AG10803 (cell line): ENCODE measurements at regions not wholly inside any gene's neighbourhood (a gene's known extent, or its start where the extent isn't known, plus 50 kb on each side); places are given as distances from the start of the nearest gene placed in this dataset.

Source experiments
- DNase-seq: peaks from one replicate; pipeline ENCODE4 v3.0.0; 2010; ENCODE audit warnings: low read depth
- H3K4me3 ChIP-seq: 2 replicates; pipeline ENCODE4 v1.5.1; 2011; ENCODE audit warnings: mild to moderate bottlenecking, low read length, control low read depth
- CTCF ChIP-seq: conservative IDR thresholded peaks from 2 replicates; pipeline ENCODE4 v1.5.1; 2011; ENCODE audit warnings: mild to moderate bottlenecking, low read length, control low read depth, inconsistent platforms

DNA sequence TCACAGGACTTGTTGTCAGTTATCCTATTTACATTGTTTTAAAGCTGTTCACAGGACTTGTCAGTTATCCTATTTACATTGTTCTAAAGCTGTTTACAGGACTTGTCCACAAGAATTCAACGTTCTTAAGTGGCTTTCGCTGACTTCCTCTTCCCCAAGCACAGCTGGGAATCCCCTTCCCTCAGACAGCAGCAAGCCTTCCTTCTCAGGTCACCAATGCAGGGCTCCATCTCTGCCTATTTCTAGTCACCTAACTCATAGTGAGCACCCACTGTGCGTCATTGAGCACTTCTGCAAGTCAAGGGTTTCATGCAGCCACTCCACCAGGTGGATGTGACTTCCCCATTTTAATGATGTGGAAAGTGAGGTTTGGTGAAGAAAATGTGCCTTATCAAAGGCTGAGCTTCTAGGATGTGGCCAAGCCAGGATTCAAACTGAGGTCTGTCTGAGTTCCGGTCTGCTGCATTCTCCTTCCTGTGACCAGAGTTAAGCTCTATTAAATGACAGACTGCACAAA is 109.8 kb upstream of the ZNF462 start:
- no peak for TF ChIP-seq CTCF
- no peak for DNase-seq
- no peak overlapping the region for H3K4me3 ChIP-seq

GRCh38 chr9:106755736-106756135 is 107.2 kb upstream of the ZNF462 start:
- no peak overlapping the region for H3K4me3 ChIP-seq
- no peak for TF ChIP-seq CTCF
- DNase-seq: no peak

- TF ChIP-seq CTCF: no peak
- no peak for DNase-seq
- H3K4me3 ChIP-seq: no peak overlapping the region
Observed at GRCh38 chr9:106757514-106757913, 105.5 kb upstream of the ZNF462 start.

DNA sequence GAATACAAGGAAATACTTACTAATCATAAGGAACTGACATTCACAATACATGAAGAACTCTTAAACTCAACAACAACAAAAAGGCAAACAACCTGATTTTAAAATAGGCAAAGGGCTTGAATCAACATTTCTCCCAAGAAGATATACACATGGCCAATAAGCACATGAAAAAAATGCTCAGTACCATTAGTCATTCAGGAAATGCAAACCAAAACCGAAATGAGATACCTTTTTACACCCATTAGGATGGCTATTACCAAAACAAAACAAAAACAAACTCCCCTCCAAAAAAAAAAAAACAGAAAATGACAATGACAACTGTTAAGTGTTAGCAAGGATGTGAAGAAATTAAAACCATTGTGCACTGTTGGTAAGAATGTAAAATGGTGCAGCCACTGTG is 104.1 kb upstream of the ZNF462 start:
- no peak overlapping the region for H3K4me3 ChIP-seq
- no peak for DNase-seq
- no peak for TF ChIP-seq CTCF

- no peak overlapping the region for H3K4me3 ChIP-seq
- DNase-seq: no peak
- no peak for TF ChIP-seq CTCF
Observed at GRCh38 chr9:106761493-106761892, 101.5 kb upstream of the ZNF462 start.

DNA sequence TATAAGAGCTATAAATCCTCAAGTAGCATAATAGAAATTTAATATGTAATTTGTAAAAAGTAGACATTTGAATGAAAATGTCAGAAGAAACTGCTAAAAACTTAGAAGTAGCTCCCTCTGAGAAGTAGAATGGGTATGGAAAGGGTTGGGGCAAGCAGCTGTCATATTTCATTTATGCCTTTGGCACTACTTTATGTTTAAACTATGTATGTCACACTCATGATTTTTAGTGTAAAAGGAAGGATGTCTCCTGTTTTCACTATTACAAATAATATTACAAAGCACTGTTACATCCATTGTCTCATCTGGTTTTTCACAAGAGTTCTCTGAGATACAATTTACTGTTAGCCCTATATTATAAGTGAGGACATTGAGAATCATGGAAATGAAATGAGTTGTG is 96.3 kb upstream of the ZNF462 start:
- TF ChIP-seq CTCF: no peak
- no peak for DNase-seq
- H3K4me3 ChIP-seq: no peak overlapping the region

DNA sequence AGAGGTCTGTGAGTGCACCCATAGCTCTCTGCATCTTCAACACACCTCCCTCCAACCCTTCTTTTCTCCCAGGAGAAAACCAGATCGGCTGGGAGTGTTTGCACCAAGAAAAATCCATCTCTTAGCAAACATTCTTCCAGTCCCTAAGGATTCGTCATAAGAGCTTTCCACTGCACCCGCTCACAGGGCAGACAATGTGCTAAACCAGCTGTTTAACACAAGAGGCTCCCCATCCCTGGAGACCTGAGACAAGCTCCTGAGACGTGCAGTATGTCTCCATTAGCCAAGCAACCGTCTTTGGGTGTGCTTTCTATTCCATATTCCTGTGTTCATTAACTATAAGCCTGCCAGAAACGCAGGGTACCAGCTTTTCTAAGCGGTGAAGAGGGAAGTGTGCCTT is 93.6 kb upstream of the ZNF462 start:
- peak; percentile 13 for DNase-seq
- H3K4me3 ChIP-seq: no peak overlapping the region
- no peak for TF ChIP-seq CTCF
